ENCODE measurements at regions not wholly inside any gene's neighbourhood (a gene's known extent, or its start where the extent isn't known, plus 50 kb on each side); places are given as distances from the start of the nearest gene placed in this dataset.
A peak's percentile ranks its signal among the peaks of the same experiment; 100 is the strongest.

- no peak for DNase-seq (ENCODE audit: low spot score)
- no peak for TF ChIP-seq CTCF (IDR thresholded peaks at IDR 0.05)
- H3K27ac ChIP-seq, result no peak overlapping the region
- H3K4me3 ChIP-seq, result no peak overlapping the region
These were observed 88.7 kb downstream of the EBNA1BP2 start for GRCh38 chr1:43083375-43083891.

- no peak for DNase-seq (ENCODE audit: low spot score)
- Histone ChIP-seq H3K27ac (no peak overlapping the region), H3K4me3 (no peak overlapping the region)
- no peak for TF ChIP-seq CTCF (IDR thresholded peaks at IDR 0.05)
These were observed 89.3 kb downstream of the EBNA1BP2 start for GRCh38 chr1:43082740-43083139.

- Histone ChIP-seq H3K27ac (no peak overlapping the region), H3K4me3 (no peak overlapping the region)
- DNase-seq (ENCODE audit: low spot score), result no peak
- no peak for TF ChIP-seq CTCF (IDR thresholded peaks at IDR 0.05)
These were observed 94.8 kb downstream of the EBNA1BP2 start for GRCh38 chr1:43077273-43077672.

GRCh38 chr1:43074709-43075108 lies 97.4 kb downstream of the EBNA1BP2 start:
- DNase-seq (ENCODE audit: low spot score), result no peak
- TF ChIP-seq CTCF (IDR thresholded peaks at IDR 0.05), result no peak
- no peak overlapping the region for H3K27ac ChIP-seq

GRCh38 chr1:43074244-43074643 lies 97.8 kb downstream of the EBNA1BP2 start:
- Histone ChIP-seq H3K4me3 (no peak overlapping the region), H3K27ac (no peak overlapping the region)
- no peak for DNase-seq (ENCODE audit: low spot score)
- no peak for TF ChIP-seq CTCF (IDR thresholded peaks at IDR 0.05)

More at GRCh38 chr1:43074709-43075108, 97.4 kb downstream of the EBNA1BP2 start:
- no peak overlapping the region for H3K4me3 ChIP-seq

GRCh38 chr1:43073490-43074230 lies 98.4 kb downstream of the EBNA1BP2 start:
- H3K4me3 ChIP-seq, result no peak overlapping the region
- DNase-seq (ENCODE audit: low spot score), result no peak
- peak; percentile 68 for TF ChIP-seq CTCF (IDR thresholded peaks at IDR 0.05)
- H3K27ac ChIP-seq, result no peak overlapping the region

GRCh38 chr1:43072314-43072713 lies 99.8 kb downstream of the EBNA1BP2 start:
- DNase-seq (ENCODE audit: low spot score), result no peak
- Histone ChIP-seq H3K4me3 (no peak overlapping the region), H3K27ac (no peak overlapping the region)
- TF ChIP-seq CTCF (IDR thresholded peaks at IDR 0.05), result no peak
